ENCODE measurements at regions not wholly inside any gene's neighbourhood (a gene's known extent, or its start where the extent isn't known, plus 50 kb on each side); places are given as distances from the start of the nearest gene placed in this dataset.

DNA sequence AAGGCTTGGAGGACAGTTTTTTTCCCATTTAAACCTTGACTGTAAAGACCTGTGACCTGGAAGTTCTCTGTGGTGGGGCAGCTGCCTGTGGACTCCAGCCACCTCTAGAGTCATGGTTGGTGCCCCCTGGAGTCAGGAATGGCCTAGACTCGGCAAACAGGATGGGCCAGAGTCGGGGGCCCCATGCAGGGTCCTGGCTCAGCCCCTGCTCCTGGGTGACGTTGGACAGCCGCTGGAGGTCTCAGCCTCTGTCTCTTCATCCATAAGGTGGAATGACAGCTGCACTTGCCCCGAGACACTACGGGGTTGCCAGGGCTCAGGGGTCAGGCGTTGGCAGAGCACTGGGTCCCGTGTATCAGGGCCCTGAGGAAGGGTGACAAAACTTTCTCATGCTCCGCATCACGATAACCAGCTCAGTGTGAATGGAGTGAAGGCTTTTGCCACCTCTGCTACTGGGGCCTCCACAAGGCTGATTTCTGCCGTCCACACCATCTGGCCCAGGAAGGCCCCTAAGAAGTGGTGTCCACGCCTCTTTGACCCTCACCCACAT lies 58.5 kb upstream of the TTC34 start:
- TF ChIP-seq, protein P1, sequence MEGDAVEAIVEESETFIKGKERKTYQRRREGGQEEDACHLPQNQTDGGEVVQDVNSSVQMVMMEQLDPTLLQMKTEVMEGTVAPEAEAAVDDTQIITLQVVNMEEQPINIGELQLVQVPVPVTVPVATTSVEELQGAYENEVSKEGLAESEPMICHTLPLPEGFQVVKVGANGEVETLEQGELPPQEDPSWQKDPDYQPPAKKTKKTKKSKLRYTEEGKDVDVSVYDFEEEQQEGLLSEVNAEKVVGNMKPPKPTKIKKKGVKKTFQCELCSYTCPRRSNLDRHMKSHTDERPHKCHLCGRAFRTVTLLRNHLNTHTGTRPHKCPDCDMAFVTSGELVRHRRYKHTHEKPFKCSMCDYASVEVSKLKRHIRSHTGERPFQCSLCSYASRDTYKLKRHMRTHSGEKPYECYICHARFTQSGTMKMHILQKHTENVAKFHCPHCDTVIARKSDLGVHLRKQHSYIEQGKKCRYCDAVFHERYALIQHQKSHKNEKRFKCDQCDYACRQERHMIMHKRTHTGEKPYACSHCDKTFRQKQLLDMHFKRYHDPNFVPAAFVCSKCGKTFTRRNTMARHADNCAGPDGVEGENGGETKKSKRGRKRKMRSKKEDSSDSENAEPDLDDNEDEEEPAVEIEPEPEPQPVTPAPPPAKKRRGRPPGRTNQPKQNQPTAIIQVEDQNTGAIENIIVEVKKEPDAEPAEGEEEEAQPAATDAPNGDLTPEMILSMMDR (IDR thresholded peaks at IDR 0.05; ENCODE audit: low read depth, low read length, poor library complexity, severe bottlenecking), result no peak
- no peak for TF ChIP-seq EZH2phosphoT487 (IDR thresholded peaks at IDR 0.05; ENCODE audit: borderline replicate concordance, low read length)

Measured in DOHH2 (cell line).